Sciatic nerve (tissue), 2 donors: ENCODE measurements at regions not wholly inside any gene's neighbourhood (a gene's known extent, or its start where the extent isn't known, plus 50 kb on each side); places are given as distances from the start of the nearest gene placed in this dataset.
A peak's percentile ranks its signal among the peaks of the same experiment; 100 is the strongest.
"Not testable (repeated sequence)": the region's sequence is repeated elsewhere in the genome, so short reads cannot be mapped to it uniquely, and the experiment has no call there.

ENCODE experiments used
- ATAC-seq: fragments of 200-7000 bp; cut with Tn5 transposase; one replicate; pipeline ENCODE4 v1.9.1; 2020; ENCODE audit warnings: mild to moderate bottlenecking, moderate library complexity
- DNase-seq: peaks from one replicate; pipeline ENCODE4 v3.0.0-alpha.2; 2020; ENCODE audit warnings: low spot score
- intact Hi-C: fragments of 100-400 bp; cut with DNase I; formaldehyde crosslinking; loops from one replicate; pipeline ENCODE4 v1.14.2; 2022
- donor health status: DM: no; HTN: no; CAD: no.
- donor health status: DM: no; HTN: no; CAD: no.

GRCh38 chr15:20234006-20234540, 307.5 kb downstream of the GOLGA6L6 start:
- ATAC-seq, intact Hi-C loops, DNase-seq: not testable (repeated sequence)

GRCh38 chr15:20232457-20232856, 309.1 kb downstream of the GOLGA6L6 start:
- ATAC-seq, DNase-seq, intact Hi-C loops: not testable (repeated sequence)

GRCh38 chr15:20230656-20231055, 310.9 kb downstream of the GOLGA6L6 start:
- DNase-seq, ATAC-seq, intact Hi-C loops: not testable (repeated sequence)

GRCh38 chr15:20228791-20229190, 312.8 kb downstream of the GOLGA6L6 start:
- intact Hi-C loops, ATAC-seq, DNase-seq: not testable (repeated sequence)

GRCh38 chr15:20227119-20227853, 314.3 kb downstream of the GOLGA6L6 start:
- DNase-seq, ATAC-seq, intact Hi-C loops: not testable (repeated sequence)

- DNase-seq, intact Hi-C loops, ATAC-seq: not testable (repeated sequence)
Observed at GRCh38 chr15:20226531-20226930, 315.1 kb downstream of the GOLGA6L6 start.

GRCh38 chr15:20221063-20221462, 320.5 kb downstream of the GOLGA6L6 start:
- intact Hi-C loops: not testable (repeated sequence)

DNA sequence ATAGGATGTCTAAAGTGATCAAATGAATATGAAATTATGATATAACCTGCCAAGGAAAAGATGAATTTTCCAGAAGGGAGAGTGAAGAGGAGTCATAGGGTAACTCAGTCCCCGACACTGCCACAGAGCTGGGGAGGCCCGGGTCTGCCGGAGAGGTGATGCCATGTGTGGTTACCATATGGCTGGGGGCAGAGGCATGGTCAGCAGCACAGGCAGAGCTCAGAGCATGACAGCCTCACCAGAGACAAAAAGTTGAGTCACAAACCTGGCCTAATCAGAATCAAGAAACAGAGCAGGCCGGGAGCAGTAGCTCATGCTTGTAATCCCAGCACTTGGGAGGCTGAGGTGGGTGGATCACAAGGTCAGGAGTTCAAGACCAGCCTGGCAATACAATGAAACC, 322.4 kb downstream of the GOLGA6L6 start:
- DNase-seq, ATAC-seq, intact Hi-C loops: not testable (repeated sequence)

More at GRCh38 chr15:20221063-20221462, 320.5 kb downstream of the GOLGA6L6 start:
- ATAC-seq, DNase-seq: not testable (repeated sequence)

DNA sequence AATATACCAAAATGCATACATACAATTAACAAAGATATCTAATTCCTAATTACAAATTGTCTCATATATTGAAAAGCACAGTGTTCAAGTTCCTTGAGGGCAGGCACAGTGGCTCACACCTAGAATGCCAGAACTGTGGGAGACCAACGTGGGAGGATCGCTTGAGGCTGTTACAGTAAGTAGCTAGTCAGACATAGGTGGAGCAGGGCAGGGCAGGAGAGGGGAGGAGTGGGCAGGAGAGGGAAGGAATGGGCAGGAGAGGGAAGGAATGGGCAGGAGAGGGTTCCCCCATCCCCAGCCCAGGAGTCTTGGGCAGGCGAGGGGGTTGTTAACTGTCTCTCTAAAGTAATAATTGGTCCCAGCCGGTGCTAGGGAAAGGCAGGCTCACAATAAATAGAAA, 325.9 kb downstream of the GOLGA6L6 start:
- intact Hi-C loops, ATAC-seq, DNase-seq: not testable (repeated sequence)

DNA sequence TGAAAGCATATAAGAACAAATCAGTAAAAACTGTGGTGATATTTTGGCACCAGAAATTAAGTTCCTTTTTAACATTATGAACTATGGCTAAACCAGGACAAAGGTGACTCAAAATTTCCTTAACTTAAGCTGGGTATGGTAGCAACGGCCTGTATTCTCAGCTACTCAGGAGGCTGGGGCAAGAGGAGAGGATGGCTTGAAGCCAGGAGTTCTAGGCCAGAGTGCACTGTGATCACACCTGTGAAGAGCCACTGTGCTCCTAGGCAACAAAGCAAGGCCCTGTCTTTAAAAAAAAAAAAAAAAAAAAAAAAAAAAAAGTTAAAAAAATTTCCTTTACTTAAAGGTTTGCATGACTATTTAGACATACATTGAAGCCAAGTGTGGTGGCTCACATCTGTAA, 327.5 kb downstream of the GOLGA6L6 start:
- DNase-seq, intact Hi-C loops, ATAC-seq: not testable (repeated sequence)

DNA sequence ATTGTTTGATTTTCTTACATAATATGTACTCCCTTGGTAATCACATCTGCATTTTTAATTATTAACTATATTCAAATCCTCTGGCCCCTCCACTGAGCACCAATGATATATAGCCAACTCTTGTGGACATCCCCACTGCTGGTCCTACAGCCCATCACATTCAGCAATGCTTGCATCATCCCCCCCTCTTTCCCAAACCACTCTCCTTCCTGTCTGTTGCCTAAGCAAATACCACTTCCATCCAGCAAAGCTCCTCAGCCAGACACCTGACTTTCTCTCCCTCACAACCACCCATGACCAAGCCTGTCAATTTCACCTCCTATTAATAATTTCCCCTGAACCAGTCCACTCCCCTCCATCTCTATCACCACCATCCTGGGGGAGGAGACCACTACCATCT, 330.1 kb downstream of the GOLGA6L6 start:
- intact Hi-C loops, ATAC-seq, DNase-seq: not testable (repeated sequence)

DNA sequence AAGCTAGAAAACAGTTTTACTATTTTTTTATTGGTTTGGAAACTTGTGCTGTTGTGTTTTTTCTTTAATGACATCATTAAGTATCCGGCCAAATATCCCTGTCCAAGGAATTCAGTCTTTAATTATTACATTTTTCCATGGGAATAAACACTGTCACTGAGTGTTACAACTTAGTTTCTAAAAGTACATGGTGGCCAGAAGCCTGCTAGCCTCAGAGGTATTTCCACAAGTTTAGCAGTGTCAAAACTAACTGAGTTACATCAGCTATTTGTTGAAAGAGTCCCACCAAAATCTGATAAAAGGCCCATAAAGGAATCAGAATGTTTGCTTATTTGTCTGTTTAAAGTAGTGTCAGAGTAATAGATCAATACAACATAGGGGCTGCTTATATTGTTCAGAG, 331.6 kb downstream of the GOLGA6L6 start:
- DNase-seq, ATAC-seq, intact Hi-C loops: not testable (repeated sequence)

DNA sequence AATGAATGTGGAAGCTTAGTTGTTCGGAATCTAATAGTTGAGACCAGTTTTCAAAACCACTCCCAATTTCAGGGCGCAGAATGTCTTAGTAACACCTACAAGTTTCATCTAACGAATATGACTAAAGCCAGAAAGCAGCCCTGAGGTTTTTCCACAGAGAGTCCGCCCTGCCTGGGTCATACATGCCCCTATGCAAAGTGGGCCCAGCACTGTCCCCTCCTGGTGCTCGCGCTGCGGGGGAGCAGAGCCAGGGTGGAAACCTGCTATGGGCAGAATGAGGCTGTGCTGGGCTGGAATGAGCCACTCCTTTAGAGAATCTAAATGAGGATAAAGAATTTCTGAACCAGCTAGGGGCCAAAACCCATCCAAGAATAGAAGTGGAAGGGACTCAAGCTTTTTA, 334.0 kb downstream of the GOLGA6L6 start:
- DNase-seq, intact Hi-C loops, ATAC-seq: not testable (repeated sequence)

- ATAC-seq, intact Hi-C loops, DNase-seq: not testable (repeated sequence)
Observed at GRCh38 chr15:20207198-20207597, 334.4 kb downstream of the GOLGA6L6 start.

DNA sequence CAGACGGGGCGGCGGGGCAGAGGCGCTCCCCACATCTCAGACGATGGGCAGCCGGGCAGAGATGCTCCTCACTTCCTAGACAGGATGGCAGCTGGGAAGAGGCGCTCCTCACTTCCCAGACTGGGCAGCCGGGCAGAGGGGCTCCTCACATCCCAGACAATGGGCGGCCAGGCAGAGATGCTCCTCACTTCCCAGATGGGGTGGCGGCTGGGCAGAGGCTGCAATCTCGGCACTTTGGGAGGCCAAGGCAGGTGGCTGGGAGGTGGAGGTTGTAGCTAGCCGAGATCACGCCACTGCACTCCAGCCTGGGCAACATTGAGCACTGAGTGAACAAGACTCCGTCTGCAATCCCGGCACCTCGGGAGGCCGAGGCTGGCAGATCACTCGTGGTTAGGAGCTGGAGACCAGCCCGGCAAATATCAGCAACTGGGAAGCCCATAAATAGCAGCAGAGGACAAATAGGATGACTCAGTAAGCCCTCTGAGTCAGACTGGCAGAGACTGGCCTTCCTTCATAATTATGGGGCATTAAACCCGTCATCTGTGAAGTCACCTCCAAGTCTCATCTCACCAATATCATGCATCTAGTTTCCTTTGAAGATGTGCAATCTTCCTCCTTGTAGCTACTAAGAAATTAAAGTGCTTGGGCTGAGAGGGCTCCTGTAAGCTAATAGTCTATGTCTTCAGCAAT, 337.3 kb downstream of the GOLGA6L6 start:
- intact Hi-C loops, ATAC-seq: not testable (repeated sequence)

DNA sequence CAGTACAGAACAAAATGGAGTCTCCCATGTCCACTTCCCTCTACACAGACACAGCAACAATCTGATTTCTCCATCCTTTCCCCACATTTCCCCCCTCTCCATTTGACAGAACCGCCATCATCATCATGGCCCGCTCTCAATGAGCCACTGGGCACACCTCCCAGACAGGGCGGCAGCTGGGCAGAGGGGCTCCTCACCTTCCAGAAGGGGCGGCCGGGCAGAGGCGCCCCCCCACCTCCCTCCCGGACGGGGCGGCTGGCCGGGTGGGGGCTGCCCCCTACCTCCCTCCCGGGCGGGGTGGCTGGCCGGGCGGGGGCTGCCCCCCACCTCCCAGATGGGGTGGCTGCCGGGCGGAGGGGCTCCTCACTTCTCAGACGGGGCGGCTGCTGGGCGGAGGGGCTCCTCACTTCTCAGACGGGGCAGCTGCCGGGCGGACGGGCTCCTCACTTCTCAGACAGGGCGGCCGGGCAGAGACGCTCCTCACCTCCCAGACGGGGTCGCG, 337.9 kb downstream of the GOLGA6L6 start:
- DNase-seq, intact Hi-C loops, ATAC-seq: not testable (repeated sequence)

More for the DNA sequence above, 337.3 kb downstream of the GOLGA6L6 start:
- not testable (repeated sequence) for DNase-seq

GRCh38 chr15:20194591-20195198, 346.9 kb downstream of the GOLGA6L6 start:
- intact Hi-C loops, ATAC-seq, DNase-seq: not testable (repeated sequence)

DNA sequence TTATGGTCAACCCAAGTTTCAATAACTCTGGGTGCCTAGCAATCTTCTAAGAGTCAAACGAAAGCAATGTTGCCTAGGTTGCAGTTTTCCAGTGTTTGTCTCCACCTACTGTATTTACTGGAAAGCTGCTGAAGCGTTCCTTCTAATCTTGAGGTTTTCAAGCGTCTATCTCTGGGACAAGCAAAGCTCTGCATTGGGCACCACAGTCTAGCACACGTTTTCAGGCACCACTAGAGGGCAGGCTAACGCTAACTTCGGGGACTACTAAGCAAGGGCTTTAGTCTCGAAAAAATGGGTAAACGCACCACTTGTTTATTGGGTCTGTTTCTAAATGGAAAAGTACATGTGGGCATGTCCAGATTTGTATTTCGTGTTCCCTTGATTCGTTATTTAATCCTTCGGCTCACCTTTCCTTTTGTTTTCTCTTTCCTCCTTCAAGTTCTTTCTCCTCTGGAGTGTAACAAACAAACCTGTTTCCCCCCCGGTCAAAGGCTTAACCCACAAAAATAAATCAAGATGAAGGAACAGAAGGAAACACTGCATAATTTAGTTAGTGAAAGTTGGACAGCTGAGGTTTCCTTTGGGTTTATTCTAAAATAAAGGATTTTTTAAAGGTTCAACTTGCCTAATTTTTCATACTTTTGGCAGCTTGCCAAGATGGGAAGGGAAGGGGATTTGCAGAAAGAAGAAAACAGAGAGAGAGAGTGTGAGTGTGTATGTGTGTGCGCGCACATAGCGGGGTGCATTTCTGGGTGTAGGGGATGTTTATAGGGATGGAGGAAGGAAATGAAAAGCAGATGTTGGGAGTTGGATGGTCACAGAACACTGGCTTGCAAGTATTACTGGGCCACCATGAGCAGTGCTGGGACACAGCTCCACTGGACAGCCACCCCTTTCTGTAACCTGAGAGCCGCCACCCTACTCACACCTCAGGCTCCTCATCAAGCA, 348.3 kb downstream of the GOLGA6L6 start:
- DNase-seq, intact Hi-C loops: not testable (repeated sequence)
- ATAC-seq: peak; percentile 82
